ENCODE measurements at regions not wholly inside any gene's neighbourhood (a gene's known extent, or its start where the extent isn't known, plus 50 kb on each side); places are given as distances from the start of the nearest gene placed in this dataset.

DNA sequence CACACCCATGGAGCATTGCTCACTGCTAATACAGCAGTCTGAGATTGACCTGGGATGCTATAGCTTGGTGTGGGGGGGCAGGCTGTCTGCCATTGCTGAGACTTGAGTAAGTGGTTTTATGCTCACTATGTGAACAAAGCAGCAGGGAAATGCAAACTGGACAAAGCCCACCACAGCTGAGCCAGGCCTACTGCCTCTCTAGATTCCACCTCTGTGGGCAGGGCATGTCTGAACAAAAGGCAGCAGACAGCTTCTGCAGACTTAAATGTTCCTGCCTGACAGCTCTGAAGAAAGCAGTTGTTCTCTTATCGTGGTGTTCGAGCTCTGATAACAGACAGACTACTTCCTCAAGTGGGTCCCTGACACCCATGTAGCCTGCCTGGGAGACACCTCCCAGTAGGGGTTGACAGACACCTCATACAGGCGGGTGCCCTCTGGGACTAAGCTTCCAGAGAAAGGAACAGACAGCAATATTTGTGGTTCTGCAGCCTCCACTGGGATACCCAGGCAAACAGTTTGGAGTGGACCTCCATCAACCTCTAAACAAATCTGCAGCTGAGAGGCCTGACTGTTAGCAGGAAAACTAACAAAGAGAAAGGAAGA lies 2204.8 kb downstream of the TP53TG3F start:
- DNase-seq = no peak
- no peak for ATAC-seq
- intact Hi-C loops (cut with DNase I) = no loop called here

DNA sequence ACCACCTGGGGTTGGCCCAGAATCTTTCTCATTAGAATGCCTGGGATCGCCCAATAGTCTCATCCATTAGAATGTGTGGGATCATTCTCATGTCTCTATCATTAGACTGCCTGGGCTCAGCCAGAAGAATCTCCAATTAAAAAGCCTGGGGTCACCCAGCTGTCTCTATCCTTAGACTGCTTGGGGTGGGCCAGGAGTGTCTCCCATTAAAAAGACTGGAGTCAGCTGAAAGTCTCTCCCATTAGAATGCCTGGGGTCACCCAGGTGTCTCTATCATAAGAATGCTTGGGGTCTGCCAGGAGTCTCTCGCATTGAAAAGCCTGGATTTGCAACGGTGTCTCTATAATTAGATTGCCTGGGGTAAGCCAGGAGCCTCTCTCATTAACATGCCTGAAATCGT lies 2225.7 kb downstream of the TP53TG3F start:
- intact Hi-C loops (cut with DNase I) = no loop called here
- DNase-seq (no peak), ATAC-seq (no peak)

DNA sequence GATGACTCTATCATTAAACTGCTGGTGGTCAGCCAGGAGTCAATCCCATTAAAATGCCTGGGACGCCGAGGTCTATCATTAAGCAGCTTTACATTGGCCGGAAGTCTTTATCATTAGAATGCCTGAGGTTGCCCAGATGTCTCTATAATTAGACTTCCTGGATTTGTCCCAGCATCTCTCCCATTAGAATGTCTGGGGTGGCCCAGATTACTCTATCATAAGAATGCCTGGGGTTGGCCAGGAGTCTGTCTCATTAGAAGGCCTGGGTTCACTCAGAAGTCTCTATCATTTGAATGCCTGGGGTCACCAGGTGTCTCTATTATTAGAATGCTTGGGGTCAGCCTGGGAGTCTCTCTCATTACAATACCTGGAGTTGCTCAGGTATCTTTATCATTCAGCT lies 2227.2 kb downstream of the TP53TG3F start:
- ATAC-seq = no peak

DNA sequence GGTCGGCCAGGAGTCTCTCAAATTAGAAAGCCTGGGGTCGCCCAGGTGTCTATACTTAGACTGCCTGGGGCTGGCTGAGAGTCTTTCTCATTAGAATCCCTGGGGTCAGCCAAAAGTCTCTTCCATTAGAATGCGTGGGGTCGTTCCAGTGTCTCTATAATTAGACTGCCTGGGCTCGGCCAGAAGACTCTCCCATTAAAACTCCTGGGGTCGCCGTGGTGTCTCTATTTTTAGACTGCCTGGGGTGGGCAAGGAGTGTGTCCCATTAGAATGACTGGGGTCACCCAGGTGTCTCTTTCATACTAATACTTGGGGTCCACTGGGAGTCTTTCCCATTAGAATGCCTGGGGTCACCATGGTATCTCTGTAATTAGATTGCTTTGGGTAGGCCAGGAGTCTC lies 2227.7 kb downstream of the TP53TG3F start:
- intact Hi-C loops (cut with DNase I) = no loop called here
- ATAC-seq (no peak), DNase-seq (no peak)

More for the DNA sequence above, 2227.2 kb downstream of the TP53TG3F start:
- no peak for DNase-seq
- intact Hi-C loops (cut with DNase I) = no loop called here

DNA sequence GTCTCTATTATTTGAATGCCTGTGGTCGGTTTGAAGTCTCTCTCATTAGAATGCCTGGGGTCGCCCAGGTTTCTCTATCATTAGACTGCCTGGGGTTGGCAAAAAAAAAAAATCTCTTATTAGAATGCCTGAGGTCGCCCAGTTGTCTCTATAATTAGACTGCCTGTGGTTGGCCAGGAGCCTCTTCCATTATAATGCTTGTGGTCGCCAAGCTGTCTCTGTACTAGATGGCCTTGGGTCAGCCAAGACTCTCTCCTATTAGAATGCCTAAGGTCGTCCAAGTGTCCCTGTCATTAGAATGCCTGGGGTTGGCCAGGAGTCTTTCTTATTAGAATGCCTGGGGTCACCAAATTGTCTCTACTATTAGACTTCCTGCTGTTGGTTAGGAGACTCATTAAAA lies 2228.4 kb downstream of the TP53TG3F start:
- no peak for ATAC-seq
- intact Hi-C loops (cut with DNase I) = no loop called here

DNA sequence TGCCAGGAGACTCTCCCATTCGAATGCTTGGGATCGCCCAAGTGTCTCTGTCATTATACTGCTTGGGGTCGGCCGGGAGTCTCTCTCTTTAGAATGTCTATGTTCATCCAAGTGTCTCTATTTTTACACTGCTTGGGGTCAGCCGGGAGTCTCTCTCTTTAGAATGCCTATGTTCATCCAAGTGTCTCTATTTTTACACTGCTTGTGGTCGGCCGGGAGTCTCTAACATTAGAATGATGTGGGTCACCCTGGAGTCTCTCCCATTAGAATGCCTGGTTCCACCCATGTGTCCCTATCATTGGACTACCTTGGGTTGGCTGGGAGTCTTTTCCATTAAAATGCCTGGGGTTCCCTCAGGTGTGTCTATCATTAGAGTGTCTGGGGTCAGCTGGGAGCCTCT lies 2230.4 kb downstream of the TP53TG3F start:
- intact Hi-C loops (cut with DNase I) = no loop called here
- ATAC-seq = no peak

More for the DNA sequence above, 2228.4 kb downstream of the TP53TG3F start:
- DNase-seq = no peak

DNA sequence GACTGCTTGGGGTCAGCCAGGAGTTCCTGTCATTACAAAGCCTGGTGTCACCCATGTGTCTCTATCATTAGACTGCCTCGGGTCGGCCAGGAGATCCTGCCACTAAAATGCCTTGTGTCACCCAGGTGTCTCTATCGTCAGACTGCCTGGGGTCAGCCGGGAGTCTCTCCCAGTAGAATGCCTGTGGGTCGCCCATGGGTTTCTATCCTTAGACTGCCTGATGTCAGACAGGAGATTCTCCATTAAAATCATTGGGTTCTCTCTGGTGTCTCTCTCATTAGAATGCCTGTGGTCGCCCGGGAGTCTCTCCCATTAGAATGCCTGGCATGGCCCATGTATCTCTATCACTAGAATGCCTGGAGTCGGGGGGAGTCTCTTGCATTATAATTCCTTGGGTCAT lies 2231.0 kb downstream of the TP53TG3F start:
- ATAC-seq (no peak), DNase-seq (no peak)
- intact Hi-C loops (cut with DNase I) = no loop called here

More for the DNA sequence above, 2230.4 kb downstream of the TP53TG3F start:
- no peak for DNase-seq

DNA sequence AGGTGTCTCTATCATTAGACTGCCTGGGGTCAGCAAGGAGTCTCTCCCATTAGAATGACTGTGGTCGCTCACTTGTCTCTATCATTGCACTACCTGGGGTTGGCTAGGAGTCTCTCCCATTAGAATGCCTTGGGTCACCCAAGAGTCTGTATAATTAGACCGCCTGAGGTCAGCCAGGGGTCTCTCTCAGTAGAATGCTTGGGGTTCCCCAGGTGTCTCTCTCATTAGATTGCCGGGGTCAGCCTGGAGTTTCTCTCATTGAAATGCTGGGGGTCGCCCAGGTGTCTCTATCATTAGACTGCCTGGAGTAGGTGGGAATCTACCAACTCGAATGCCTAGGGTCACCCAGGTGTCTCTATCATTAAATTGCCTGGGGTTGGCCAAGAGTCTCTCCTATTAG lies 2231.6 kb downstream of the TP53TG3F start:
- intact Hi-C loops (cut with DNase I) = no loop called here
- DNase-seq = no peak
- no peak for ATAC-seq

DNA sequence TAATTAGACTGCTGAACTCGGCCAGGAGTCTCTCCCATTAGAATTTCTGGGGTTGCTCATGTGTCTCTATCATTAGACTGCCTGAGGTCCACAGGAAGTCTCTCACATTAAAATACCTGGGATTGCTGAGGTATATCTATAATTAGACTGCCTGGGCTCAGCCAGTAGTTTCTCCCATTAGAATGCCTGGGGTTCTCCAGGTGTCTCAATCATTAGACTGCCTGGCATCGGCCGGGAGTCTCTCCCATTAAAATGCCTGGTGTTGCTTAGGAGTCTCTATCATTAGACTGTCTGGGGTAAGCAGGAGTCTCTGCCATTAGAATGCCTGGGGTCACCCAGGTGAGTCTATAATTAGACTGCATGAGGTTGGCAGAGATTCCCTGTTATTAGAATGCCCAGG lies 2233.4 kb downstream of the TP53TG3F start:
- no peak for ATAC-seq
- no peak for DNase-seq
- intact Hi-C loops (cut with DNase I) = no loop called here

DNA sequence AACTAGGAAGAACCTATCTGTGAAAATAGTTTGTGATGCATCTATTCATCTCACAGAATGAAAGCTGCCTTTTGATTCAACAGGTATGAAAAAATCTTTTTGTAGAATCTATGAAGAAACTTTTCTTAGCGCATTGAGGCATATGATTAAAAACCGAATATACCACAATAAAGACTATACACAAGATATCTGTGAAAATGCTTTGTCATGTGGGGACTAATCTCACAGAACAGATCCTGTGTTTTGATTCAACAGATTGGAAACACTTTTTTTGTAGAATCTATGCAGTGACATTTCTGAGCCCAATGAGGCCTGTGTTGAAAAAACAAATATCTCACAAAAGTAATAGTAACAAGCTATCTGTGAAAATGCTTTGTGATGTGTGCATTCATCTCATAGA lies 2247.5 kb downstream of the TP53TG3F start:
- no peak for ATAC-seq
- DNase-seq = no peak
- intact Hi-C loops (cut with DNase I) = no loop called here

DNA sequence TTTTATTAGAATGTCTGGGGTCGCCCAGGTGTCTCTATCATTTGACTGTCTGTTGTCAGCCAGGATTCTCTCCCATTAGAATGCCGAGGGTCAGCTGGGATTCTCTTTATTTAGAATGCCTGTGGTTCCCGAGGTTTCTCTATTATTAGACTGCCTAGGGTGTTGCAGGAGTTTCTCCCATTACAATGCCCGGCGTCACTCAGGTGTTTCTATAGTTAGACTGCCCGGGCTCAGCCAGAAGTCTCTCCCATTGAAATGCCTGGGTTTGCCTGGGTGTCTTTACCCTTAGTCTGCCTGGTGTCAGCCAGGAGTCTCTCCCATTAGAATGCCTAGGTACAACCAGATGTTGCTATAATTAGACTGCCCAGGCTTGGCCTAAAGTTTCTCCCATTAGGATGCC lies 2252.0 kb downstream of the TP53TG3F start:
- no peak for DNase-seq
- no peak for ATAC-seq
- intact Hi-C loops (cut with DNase I) = no loop called here

DNA sequence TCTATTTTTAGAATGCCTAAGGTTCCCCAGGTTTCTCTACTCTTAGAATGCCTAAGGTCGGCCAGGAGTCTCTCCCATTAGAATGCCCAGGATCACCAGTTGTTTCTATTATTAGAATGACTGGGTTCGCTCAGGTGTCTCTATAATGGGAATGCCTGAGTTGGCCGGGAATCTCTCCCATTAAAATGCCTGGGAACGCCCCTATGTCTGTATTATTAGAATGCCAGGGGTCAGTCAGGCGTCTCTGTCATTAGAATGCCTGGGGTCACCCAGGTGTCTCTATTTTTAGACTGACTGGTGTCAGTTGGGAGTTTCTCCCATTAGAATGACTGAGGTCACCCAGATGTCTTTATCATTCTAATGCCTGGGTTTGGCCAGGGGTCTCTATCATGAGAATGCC lies 2252.5 kb downstream of the TP53TG3F start:
- intact Hi-C loops (cut with DNase I) = no loop called here
- ATAC-seq = no peak
- no peak for DNase-seq

DNA sequence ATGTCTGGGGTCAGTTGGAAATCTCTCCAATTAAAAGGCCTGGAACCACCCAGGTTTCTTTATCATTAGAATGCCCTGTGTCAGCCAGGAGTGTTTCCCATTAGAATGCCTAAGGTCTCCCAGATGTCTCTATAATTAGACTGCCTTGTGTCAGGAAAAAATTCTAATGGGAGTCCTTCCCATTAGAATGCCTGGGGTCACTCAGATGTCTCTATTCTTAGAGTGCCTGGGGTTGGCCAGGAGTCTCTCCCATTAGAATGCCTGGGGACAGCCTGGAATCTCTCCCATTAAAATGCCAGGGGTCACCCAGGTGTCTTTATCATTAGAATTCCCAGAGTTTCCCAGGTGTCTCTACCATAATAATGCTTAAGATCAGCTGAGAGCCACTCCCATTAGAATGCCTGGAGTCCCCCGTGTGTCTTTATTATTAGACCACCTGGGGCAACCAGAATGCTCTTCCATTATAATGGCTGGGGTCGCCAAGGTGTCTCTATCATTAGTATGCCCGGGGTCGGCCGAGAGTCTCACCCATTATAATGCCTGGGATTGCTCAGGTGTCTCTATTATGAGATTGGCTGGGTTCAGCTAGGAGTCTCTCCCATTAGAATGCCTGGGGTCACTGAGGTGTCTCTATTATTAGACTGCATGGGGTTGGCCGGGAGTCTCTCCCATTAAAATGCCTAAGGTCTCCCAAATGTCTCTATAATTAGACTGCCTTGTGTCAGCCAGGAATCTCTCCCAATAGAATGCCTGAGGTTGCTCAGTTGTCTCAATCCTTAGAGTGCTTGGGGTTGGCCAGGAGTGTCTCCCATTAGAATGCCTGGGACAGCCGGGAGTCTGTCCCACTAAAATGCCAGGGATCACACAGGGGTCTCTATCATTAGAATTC lies 2254.6 kb downstream of the TP53TG3F start:
- intact Hi-C loops (cut with DNase I) = no loop called here
- DNase-seq = no peak
- ATAC-seq = peak; percentile 71 to 81

DNA sequence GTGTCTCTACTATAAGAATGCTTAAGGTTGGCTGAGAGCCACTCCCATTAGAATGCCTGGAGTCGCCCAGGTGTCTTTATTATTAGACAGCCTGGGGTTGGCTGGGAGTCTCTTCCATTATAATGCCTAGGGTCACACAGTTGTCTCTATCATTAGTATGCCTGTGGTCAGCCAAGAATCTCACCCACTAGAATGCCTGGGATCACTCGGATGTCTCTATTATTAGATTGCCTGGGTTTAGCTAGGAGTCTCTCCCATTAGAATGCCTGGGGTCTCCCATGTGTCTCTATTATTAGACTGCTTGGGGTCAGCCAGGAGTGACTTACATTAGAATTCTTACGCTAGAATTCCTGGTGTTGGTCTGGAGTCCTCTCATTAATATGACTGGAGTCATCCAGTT lies 2255.3 kb downstream of the TP53TG3F start:
- ATAC-seq (peak; percentile 79 to 92), DNase-seq (no peak)
- intact Hi-C loops (cut with DNase I) = no loop called here

DNA sequence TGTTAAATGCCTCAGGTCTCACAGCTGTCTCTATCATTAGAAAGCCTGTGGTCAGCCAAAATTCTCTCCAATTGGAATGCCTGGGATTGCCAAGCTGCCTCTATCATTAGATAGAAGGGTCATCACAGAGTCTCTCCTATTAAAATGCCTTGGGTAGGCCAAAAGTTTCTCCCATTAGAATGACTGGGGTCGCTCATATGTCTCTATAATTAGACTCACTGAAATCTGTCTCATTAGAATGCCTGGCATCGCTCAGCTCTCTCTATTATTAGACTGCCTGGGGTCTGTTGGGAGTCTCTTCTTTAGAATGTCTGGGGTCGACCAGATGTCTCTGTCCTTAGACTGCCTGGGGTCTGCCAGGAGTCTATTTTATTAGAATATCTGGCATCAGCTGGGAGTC lies 2265.1 kb downstream of the TP53TG3F start:
- ATAC-seq (peak; percentile 53 to 83), DNase-seq (no peak)
- intact Hi-C loops (cut with DNase I) = no loop called here

DNA sequence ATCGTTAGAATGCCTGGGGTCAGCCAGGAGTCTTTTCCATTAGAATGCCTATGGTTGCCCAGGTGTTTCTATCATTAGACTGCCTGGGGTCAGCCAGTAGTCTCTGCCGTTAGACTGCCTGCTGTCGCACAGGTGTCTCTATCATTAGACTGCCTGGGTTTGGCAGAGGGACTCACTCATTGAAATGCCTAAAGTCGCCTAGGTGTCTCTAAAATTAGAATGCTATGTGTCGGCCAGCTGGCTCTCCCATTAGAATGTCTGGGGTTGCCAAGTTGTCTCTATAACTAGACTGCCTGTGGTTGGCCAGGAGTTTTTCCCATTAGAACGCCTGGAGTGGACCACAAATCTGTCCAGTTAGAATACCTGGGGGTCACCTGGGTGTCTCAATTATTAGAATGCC lies 2266.5 kb downstream of the TP53TG3F start:
- peak in 1 of 2 donors; percentile 29 for ATAC-seq
- no peak for DNase-seq
- intact Hi-C loops (cut with DNase I) = no loop called here

DNA sequence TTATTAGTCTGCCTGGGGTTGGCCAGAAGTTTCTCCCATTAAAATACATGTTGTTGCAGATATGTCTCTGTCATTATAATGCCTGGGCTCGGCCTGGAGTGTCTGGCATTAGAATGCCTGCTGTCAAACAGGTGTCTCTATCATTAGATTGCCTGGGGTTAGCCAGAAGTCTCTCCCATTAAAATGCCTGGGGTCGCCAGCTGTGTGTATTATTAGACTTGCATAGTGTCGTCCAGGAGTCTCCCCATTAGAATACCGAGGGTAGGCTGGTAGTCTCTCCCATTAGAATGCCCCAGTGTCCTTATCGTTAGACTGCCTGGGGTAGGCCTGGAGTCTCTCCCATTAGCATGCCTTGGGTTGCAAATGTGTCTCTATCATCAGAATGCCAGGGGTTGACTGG lies 2270.8 kb downstream of the TP53TG3F start:
- no peak for DNase-seq
- intact Hi-C loops (cut with DNase I) = no loop called here
- no peak for ATAC-seq

DNA sequence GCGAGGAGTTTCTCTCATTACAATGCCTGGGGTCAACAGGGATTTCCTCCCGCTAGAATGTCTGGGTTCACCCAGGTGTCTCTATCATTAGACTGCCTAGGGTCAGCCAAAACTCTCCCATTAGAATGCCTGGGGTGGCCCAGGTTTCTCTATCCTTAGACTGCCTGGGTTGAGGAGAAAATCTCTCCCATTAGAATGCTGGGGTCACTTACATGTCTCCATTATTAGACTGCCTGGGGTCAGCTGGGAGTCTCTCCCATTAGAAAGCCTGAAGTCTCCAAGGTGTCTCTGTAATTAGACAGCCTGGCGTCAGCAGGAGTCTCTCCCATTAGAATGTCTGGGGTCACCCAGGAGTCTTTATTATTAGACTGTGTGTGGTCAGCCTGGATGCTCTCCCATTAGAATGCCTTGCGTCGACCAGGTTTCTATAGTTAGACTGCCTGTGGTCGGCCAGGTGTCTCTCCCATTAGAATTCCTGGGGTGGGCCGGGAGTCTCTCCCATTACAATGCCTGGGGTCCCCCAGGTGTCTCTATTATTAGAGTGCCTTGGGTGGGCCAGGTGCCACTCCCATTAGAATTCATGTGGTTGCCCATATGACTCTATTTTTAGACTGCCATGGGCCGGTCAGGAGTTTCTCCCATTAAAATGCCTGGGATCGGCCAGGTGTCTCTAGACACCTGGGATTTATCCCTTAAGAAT lies 2272.1 kb downstream of the TP53TG3F start:
- DNase-seq (no peak), ATAC-seq (no peak)
- intact Hi-C loops (cut with DNase I) = no loop called here

DNA sequence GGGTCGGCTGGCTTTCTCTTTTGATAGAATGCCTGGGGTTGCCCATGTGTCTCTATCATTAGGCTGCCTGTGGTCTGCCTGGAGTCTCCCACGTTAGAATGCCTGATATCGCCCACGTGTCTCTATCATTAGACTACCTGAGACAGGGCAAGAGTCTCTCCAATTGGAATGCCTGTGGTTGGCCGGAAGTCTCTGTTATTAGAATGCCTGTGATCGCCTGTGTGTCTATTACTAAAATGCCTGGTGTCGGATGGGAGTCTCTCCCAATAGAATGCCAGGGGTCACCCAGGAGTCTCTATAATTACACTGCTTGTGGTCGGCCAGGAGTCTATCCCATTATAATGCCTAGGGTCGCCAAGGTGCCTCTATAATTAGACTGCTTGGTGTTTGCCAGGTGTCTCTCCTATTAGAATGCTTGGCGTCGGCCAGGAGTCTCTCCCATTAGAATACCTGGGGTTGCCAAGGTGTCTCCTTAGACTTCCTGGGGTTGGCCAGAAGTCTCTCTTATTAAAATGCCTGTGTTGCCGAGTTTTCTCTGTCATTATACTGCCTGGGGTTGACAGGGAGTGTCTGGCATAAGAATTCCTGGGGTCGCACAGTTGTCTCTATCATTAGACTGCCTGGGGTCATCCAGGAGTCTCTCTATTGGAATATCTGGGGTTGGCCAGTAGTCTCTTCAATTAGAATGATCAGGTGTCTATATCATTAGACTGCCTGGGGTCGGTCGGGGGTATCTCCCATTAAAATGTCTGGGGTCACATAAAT lies 2272.8 kb downstream of the TP53TG3F start:
- intact Hi-C loops (cut with DNase I) = no loop called here
- no peak for DNase-seq

More for the DNA sequence above, 2272.8 kb downstream of the TP53TG3F start:
- ATAC-seq = no peak
